ENCODE measurements at regions not wholly inside any gene's neighbourhood (a gene's known extent, or its start where the extent isn't known, plus 50 kb on each side); places are given as distances from the start of the nearest gene placed in this dataset.

DNA sequence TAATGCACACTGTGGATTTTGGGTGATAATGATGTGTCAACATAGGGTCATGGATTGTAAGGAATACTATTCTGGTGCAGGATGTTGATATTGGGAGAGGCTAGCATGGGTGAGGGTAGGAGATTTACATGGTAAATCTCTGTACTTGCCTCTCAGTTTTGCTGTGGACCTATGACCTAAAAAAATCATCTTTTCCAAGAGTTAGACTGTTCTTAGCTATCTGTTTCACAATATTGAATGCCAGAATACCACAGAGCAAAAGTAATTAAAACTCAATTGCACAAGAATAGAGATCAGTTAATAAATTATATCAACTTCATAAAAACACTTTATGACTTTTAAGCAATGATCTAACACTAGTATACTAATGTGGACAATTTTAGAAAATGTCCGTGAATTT, 651.6 kb downstream of the HTR1A start:
- no peak for DNase-seq

DNA sequence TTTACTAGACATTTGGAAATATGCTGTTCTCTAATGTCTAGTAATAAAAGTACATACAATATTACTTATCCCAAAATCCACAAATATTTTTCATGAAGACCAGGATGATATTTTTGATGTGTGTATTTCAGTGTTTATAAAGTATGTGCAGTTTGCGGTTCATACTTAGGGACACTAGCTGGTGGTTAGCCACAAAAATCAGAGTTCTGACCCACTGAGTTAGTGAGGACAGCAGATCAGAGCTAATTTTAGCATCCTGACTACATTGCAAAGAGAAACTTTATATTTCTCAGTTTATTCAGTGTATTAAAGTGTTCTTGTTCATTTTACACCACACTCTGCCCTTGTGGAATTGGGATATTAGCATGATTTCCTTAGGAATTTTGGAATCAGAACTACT, 655.3 kb downstream of the HTR1A start:
- no peak for DNase-seq

DNA sequence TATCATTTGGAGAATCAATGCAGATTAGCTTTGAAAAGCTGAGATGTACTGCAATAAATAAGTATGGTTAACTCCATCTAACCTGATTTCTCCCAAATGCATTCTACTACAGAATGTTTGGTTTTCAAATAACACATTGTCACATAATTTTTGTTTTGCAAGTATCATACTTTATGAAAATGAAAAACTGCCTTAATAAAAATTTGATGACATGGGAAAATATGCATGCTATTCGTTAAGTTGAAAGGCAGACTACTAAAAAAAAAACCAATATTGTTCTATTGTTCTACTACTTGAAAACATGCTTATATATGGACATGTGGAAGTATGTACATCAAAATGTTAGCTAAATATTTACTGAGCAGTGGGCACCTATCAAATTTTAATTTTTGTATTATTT, 668.9 kb downstream of the HTR1A start:
- no peak for DNase-seq

DNA sequence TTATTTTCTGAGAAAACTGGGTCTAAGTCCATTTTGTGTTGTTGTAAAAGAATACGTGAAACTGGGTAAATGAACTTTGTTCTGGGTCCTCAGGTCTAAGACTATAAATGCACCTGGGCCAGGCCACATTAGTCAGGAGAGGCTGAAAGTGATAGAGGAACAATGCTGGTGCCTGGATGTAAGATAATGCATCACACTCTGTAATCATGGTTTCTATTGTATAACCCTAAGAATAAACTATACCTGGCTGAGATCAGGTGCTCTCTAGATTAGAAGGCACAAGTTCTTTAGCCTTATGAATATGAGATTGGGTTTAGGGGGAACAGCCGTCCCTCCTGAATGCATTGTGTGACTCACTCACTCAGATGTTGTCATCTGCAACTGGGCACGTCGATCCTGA, 675.5 kb downstream of the HTR1A start:
- no peak for DNase-seq

DNA sequence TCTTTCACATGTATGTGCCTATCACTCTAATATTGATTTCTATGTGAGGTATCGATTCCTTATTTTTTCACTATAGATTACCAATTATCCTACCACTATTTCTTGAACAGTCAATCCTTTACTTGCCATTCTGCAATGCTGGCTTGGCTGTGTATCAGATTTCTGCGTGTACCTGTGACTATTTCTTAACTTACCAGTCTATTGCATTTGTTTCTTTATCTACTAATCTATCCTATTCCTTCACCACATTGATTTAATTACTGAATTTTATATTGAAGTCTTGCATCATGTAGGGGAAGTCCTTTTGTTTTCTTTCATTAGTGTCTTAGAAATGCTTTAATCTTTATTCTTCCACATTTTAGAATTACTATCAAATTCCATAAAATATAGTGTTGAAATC, 684.8 kb downstream of the LRRC70 start:
- no peak for DNase-seq

DNA sequence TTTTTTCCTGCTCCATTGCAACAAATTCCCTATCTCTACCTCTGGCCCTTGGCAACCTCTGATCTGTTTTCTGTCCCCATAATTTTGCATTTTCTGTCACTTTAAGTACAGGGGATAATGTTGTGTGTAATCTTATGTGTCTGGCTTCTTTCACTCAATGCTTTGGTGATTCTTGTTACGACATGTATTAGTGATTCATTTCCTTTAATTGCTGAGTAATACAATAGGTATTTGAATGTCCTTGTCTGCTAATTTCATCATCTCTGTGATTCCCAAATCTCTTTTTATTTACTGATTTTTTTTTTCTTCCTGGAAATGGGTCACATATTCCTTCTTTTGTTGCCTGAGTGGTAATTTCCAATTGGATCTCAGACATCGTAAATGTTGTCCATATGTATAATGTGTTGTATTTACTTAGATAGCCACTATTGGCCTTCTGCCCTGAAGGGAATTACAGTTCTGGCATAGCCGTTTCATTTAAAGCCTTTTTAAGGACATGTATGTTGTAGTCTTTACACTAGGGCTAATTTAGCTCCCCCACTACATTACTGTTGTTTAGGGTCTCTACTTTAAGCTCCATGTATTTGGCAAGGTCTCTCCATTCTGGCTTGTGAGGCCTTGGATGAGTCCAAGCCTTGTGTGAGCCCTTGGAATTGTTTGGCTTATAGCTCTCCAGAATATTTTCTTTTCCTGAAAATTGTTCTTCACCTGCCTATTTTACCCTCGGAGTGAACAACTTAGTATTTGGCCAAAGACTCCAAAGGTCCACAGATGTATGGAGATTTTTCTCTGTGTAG, 683.8 kb downstream of the LRRC70 start:
- DNase-seq = no peak

DNA sequence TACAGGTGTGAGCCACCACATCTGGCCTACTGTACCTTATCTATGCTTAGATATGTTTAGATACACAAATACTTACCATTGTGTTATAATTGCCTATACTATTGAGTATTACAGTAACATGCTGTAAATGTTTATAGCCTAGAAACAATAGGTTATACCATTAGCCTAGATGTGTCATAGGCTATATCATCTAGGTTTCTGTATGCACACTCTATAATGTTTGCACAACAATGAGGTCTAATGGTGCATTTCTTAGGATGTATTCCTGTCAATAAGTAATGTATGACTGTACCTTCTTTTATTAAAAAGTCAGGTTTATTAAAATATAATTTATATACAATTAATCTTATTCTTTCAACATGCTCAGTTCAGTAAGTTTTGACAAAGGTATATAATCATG, 683.1 kb downstream of the LRRC70 start:
- DNase-seq = no peak

DNA sequence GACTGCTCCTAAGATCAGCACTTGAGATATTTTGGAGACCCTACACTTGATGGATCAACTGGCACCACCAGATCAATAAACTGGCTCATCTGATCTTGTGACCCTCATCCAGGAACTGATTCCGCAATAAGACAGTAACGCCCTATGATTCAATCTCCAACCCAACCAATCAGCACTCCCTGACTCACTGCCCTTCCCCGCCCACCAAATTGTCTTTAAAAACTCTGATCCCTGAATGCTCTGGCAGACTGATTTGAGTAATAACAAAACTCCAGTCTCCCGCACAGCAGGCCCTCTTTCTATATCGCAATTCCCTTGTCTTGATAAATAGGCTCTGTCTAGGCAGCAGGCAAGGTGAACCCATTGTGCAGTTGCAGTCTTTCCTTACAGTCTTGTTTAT, 677.0 kb downstream of the LRRC70 start:
- no peak for DNase-seq

DNA sequence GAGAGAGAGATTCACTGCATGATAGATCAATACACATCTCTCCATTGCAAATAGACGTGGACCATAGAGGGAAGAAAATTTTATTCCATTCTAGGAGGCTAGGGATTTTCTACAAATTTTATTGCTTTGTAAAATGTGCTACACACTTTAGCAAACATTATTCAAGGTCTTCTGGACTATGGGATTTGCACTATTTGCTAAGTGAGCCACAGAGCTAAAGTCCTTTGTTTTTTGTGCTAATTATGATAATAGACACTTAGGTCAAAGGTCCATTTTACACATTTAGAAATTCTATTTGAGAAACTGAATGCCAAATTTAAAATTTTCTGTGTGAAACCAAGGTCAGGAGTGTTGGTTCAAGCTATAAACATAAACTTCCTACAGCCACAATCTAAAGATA, 672.3 kb downstream of the LRRC70 start:
- DNase-seq = no peak

DNA sequence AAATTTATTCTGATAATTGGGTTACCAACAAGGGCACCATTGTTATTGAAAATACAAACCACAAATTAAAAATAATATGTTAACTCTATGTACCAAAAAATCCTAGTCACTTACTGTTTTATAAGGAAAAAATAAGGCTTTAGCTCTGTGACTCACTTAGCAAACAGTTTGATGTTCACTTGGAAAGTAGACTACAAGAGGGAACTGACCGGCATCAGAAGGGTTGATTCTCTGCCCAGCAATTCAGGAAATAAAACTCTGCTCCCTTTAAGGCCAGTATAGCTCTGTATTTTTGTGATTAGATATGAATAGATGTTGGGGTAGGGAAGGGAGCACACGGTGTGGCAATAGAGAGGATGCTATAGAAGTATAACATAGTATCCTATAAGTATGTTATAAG, 671.3 kb downstream of the LRRC70 start:
- DNase-seq = no peak

DNA sequence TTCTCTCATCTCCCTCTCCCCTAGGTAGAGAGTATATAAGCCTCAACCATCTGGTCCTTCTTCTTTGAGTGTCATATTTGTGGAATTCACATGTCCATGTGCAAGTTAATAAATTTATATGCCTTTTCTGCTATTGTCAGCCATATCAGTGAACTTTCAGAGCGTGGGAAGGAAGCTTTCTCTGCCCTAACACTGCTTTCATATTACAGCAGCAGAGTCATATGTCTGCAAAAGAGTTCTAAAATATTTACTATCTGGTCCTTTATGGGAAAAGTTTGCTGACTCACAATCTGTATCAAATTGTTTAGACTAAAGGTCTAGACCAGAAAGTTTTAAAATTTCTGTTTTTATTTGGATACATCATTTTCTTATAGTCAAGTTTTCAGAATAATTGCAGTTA, 669.0 kb downstream of the LRRC70 start:
- no peak for DNase-seq

DNA sequence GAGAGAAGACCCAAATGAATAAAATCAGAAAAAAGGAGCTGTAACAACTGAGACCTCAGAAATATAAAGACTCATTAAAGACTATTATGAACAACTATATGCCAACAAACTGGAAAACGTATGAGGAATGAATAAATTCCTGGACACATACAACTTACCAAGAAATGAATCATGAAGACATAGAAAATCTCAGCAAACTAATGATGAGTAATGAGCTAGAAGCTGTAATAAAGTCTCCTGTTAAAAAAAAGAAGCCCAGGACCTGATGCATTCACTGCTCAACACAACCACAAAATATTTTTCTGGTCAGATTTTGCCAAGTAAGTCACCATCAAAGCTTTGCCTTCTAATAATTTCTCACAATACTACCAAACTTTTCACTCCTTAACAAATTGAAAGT, 666.7 kb downstream of the LRRC70 start:
- DNase-seq = no peak

DNA sequence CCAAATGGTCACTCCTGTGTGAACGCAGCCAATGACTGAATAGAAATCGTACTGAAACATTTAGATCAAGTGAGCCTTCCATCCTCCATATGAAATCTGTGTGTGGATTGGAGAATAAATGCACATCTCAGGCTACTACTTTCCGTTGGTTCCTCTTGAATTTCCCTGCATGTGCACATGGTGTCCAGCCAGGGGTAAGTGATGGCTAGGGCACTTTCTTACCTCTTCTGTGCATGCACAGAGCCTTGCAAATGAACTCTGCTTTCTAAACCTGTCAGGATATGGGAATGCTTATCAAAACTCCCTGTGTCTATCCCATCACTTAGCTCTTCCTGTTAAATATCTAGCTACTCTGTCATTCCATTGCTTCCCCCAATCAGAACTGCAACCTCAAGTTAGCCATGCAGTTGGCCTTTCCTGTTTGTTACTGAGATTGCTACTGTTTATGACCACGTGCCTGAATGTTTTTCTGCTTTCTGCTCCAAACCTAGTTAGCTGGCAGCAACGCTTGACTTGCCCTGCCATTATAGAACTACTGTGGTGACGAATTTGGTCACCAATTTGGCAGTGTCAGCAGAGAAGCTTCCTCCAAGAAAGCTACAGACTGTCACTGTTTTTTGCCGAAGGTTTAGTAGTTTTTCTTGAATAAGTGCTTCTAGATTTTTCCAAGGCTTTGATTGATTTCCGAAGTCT, 661.6 kb downstream of the LRRC70 start:
- no peak for DNase-seq

DNA sequence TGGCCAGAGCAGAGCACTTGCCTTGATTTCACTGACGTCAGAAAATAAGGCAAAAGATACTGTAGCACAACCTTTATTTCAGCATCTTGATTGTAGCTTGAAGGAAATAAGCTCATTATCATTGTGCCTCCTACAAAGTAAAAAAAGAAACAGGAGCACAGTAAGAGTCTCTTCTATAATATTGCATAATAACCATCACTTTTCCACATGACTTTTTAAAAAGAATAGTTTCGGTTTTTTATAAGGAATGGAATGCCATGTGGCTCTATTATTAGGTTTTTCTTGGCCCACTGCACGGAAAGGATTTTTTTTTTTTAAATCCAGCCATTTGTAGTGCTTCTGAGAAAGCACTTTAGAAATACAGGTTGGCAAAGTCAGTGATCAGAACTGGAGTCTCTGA, 655.3 kb downstream of the LRRC70 start:
- no peak for DNase-seq

DNA sequence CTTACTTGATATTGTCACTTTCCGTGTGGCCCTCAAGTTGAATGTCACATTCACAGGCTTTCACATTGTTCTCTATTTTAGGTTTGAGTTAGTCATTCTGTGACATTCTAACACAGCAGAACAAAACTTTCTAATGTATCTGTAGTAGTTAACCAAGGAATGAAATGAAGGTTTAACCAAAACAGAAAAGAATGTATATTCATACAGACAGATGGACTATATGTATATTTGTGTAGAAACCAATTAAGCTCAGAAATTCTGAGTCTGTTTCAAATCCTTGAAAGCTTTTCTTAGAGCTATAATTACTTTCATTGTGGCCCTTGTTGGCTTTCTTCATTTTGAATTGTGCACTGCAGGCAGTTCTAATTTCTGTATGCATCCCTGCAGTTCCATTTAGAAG, 654.7 kb downstream of the LRRC70 start:
- no peak for DNase-seq

DNA sequence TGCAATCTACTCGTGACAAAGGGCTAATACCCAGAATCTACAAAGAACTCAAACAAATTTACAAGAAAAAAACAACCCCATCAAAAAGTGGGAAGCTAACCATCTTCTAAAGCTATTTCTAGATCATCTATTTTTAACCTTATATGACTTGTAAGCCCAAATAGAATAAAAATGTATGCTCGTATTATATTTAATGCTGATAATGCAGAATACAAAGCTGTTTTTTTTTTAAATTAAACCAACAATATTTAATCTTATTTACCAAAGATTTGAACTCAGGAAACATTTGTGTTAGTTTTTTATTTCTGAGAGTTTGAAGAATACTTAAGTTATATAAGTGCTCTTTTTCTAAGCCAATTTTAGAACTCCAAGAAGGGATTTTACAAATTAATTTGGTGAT, 652.1 kb downstream of the LRRC70 start:
- no peak for DNase-seq

DNA sequence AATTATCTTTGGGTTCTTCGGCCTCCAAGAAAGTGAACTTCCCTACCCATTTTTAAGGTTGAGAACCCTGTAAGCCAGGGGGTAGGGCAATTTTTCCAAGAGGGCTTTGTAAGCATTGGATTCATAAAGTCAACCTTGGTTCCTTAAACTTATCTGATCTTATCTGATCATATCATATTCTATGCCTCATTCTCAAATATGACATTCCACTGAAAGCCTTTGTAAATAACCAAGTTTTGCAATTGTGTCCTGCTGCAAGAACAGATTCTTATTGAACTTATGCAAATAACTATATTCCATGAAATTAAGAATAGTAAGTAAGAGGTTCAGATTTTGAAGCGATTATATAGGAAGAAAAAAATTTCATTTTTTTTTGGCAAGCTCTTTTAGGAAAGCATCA, 649.5 kb downstream of the LRRC70 start:
- DNase-seq = no peak

DNA sequence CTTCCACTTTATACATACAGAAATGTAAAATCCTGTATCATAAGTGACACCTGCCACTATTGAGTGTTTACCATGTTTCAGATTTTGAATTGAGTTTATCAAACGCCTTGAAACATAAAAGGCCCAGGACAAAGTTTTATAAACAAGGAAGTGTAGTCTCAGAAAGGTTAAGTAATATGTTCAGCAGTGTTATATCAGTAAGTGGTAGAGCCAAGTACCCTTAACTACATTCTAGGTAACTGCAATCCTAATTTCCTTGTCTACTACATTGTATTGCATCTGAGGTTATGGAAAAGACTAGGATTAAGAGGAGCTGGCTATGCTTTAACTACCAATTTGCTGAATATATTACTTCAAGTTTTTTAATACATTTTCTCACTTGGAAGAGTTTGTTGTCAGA, 641.6 kb downstream of the LRRC70 start:
- no peak for DNase-seq

DNA sequence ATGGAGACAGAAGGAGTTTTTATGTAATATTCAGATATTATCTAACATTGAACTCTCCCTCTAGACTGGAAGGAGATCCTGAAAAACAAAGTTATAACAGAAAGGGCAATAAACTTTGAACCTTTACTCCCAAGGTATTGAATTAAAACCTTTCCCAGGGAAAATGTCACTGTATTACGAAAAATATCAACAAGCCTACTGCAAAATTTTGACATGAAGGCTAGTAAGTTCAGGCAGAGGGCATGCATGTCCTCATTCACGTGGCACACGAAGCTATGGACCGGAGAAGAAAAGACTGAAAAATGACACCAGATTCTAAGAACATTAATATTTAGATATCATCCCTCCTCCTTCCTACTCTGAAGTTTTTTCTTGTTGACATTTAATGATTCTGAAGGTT, 638.8 kb downstream of the LRRC70 start:
- no peak for DNase-seq

DNA sequence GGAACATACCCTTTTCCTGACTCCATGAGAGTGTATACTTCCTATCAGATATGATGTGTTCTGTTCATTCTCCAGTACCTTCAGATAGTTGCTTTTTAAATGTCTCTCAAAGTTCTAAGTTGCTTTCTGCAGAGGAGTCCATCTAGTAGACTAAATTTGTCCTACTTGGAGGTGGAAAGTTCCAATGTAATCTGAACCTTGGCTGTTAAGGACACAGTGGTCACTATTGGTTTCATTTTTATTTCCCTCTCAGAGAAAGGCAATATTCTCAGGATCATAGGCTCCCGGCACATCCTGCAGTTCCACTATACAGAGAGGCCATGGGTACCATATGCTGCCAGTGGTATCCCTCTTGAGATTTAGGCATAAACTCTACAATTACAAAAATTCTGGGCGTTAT, 634.6 kb downstream of the LRRC70 start:
- DNase-seq = no peak

DNA sequence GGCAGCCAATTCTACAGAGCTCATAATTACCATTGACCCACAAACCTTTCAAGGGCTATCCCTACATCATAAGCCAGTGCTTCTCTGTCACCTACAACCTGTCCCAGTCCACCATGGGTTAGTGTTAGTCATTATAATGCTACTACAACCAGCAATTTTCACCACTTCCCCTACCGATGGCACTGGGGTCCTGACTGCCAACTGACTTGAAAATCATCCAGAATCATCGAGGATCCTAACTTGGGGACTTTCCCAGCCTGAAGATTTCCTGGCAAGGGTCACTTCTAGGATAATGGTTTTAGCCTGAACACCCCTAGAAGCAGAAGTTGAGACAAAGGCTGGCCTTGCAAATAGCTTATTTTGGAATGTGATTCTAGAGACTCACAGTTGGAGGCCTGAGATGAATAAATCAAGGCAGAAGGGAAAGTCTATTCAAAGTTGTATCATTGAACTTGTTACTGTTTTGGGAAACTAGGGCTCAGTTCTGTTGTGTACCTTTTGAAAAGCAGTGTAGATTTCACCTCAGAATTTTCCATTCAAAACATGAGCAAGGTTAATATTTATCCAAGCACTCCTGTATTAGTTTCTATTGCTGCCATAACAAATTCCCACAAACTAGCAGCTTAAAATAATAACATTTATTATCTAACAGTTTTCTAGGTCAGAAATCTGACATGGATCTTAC, 633.0 kb downstream of the LRRC70 start:
- DNase-seq = no peak

DNA sequence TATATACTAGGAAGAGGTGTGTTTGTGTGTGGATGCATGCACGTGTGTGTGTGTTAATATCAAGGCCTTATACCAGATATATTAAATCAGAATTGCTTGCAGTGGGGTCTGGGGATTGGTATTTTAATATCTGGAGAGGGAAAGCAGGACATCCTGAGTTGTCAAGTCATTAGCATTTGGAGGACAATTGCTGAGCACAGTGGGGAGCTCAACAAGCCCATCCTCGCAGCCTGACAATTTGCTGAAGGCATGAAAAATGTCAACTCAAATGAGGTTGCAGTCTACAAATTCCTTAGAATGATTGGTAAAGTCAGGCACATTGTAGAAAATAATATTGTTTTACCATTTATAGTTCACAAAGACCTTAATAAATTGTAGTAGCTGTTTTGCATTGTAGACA, 627.4 kb downstream of the LRRC70 start:
- no peak for DNase-seq

DNA sequence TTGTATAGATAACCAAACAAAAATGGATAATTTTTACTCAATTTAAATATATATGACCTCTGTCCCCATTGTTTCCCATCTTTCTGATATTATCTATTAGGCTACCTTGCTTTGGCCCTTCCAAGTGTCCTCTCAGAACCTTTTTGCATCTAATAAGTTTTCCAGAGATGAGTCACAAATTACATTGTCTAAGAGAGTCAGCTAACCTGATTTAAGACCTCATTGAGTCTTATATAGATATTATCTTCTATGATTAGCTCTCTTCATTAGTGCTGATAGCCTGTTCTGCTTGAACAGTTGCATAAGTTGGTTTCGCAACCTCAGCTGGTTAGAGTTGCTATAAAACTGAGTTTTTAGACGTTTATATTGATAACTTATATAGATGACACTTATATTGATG, 623.1 kb downstream of the LRRC70 start:
- no peak for DNase-seq

DNA sequence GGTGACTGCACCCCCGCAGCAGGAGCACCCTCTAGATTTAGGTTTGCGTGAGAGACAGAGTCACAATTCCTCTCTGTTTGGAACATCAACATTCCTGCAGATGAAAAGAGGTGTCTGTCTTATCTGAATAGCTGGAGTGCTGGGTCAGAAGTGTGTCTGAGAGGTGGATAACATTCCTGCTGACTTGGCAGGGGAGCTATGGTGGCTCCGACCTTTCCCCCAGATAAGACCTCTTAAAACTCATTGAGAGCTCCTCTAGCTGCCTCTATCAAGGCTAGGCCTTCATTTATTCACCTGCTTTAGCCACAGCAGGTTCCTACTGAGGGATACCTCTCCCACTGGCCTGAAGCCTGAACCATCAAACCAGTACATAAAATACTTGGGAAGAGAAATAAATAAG, 615.5 kb downstream of the LRRC70 start:
- no peak for DNase-seq
